SKM-1 treated with dmso at 0.1 percent for 144 hours (cell line): ENCODE measurements at regions not wholly inside any gene's neighbourhood (a gene's known extent, or its start where the extent isn't known, plus 50 kb on each side); places are given as distances from the start of the nearest gene placed in this dataset.
A peak's percentile ranks its signal among the peaks of the same experiment; 100 is the strongest.

Experiments
- DNase-seq: peaks from one replicate; lab custom pipeline; 2025; ENCODE audit not compliant: unreplicated experiment; lab: John Stamatoyannopoulos, UW

GRCh38 chr15:46300716-46301115 lies 665.9 kb downstream of the SQOR start:
- DNase-seq = no peak

DNA sequence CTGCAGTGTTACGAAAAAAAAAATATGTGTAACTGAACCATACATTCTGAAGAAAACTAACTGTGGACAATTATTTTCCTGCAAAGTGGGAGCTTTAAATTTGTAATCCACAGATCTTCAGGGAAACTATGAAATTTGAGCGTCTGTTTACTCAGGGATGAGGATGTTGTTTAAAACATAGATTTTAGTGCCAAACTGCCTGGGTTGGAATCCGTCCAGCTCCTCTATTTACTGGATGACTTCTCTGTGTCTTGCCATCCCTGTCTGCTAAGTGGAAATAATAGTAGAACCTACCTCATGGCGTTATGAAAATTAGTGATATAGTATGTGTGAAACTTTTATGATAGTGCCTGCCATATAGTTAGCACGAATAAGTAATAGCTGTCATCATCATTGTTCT lies 666.5 kb downstream of the SQOR start:
- no peak for DNase-seq

GRCh38 chr15:46301826-46302225 lies 667.0 kb downstream of the SQOR start:
- DNase-seq = no peak

- peak; percentile 5 for DNase-seq
Measured at GRCh38 chr15:46304321-46304720, 669.5 kb downstream of the SQOR start.

GRCh38 chr15:46307746-46308145 lies 672.9 kb downstream of the SQOR start:
- DNase-seq = no peak

- no peak for DNase-seq
Measured at GRCh38 chr15:46309914-46310313, 675.1 kb downstream of the SQOR start.

GRCh38 chr15:46312133-46312740 lies 677.4 kb downstream of the SQOR start:
- DNase-seq = peak; percentile 56

GRCh38 chr15:46315434-46315833 lies 680.6 kb downstream of the SQOR start:
- DNase-seq = no peak

DNA sequence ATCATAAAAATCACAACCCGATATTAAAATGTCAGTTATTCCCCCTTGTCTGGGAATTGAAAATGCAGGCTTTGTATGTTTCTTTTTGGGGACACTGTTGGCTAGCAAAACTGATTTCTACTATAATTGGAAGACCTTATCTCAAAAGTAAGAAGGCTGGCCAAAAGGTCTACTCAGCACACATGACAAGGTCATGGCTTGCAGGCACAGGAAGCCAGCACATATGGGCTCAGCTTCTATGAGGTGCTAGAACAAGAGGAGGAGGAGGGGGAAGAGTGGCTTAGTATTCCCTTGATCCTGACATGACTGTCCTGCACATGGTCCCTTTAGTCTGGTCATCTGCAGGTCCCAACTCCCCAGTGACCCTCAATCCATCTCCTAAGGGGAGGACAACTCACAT lies 681.2 kb downstream of the SQOR start:
- DNase-seq = no peak

DNA sequence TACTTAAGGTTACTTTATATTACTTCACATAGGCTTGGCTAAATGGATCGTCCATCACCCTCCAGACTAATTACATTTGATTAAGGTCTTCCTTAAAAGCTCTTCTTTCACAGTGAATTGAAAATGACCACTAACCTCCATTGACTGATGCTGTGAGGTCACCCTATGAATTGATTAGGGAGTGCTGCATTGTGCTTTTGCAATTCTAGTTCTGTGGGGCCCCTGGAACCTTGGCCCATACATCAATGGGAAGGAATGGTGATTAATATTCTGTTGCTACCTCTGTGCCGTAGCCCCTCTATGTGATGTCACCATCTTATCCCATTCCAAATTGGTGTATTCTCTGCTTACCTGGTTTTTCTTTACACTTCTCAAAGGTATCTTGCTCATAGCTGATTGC lies 682.2 kb downstream of the SQOR start:
- DNase-seq = no peak

DNA sequence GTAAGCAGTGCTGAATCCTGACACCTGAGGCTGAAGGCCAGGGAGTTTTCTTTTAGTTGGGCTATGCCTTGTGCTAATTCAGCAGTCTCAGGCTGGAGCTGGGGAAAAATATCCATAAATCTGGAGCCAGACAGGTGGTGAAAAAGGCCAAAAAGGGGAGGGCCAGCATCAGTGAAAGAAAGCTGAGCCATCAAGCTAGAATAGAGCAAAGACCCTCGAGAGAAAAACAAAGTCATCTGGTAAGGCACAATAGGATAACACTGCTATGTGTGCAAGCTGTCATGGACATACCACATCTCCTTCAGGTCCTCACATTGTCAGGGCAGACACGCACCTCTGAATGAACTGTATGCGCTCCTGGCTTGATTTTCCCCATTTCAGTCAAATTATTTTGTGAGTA lies 687.9 kb downstream of the SQOR start:
- no peak for DNase-seq

DNA sequence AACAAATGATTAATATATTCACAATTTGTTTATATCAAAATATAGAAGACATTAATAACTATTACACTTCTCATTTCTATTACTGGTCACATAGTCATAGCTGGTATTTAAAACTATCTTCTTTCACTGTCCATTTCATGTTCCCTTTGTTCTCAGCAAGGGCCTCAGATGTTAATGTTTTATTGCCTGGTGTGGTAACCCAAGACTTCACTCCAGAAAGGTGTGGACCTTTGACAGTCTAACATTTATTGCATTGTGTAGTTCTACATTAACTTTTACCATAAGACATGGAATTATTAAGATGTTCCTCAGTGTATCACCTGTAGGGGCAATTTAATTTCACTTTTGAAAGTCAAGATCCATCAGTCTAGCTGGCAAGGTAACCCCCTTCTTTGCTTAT lies 691.3 kb downstream of the SQOR start:
- no peak for DNase-seq

GRCh38 chr15:46328821-46329220 lies 694.0 kb downstream of the SQOR start:
- DNase-seq = no peak

GRCh38 chr15:46329876-46330275 lies 695.0 kb downstream of the SQOR start:
- no peak for DNase-seq

- no peak for DNase-seq
Measured at GRCh38 chr15:46331546-46331945, 696.7 kb downstream of the SQOR start.

GRCh38 chr15:46343196-46343935 lies 708.5 kb downstream of the SQOR start:
- DNase-seq = no peak

DNA sequence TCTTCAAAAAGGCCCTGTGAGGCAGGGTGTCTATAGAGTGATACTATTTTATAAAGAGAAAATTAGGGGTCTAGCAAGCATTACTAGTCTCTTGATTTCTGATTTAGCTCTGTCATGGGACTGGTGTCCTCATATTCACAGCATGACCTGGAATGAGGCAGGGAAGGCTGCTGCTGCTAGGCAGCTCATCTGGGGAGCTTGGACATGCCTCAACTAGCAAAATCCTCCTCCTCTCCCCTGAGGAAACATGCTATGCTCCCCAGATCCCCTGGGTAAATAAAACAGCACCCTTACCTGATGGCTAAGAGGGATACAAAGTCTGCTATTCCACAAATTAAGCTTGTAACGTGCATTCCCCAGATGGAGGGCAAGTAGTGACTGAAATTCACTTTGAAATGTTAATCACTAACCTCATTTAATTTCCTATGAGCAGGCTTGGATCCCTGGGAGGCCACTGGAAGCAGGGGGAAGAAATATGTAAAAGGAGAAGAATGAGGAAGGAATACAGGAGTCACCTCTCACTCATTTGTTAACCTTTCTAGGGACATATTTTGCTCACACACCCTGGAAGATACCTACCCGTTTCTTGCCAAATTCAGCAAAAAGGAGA lies 709.4 kb downstream of the SQOR start:
- no peak for DNase-seq

DNA sequence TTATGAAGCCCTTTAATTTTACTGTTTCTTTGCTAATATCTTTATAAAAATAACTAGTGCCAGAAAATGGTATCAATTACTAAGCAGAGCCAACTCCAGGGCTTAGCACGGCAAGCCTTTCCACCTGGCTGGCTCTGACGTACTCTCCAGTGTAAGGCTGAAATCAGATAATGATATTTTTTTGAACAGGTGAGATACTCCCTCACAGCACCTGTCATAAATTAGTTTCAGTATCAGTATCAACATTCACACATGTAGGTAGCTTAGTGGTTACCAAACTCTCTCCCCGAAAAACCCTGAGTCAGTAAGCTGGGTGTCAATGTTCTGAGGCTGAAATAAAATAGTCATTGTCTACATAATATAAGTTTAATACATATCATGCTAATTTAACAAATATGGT lies 710.1 kb downstream of the SQOR start:
- DNase-seq = no peak

DNA sequence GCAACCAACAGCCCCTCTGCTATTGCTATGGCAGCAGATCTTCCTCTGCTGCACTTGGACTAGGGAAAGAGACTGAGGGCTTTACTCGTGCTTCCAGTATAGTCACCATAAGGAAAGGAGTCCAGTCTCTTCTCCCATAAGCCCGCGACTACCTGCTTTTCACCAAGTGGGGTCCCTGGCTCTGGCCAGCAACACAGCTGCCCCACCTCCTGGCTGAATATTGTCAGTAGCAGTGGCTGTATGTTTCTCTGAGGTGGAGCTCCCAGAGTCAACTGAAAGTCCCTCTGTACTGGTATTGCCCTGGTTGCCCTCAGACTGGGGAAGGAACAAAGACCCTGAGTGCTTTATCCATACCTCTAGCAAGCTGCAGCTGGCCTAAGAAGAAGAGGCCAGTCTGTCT lies 719.6 kb downstream of the SQOR start:
- DNase-seq = no peak

GRCh38 chr15:46365572-46365971 lies 730.7 kb downstream of the SQOR start:
- no peak for DNase-seq

DNA sequence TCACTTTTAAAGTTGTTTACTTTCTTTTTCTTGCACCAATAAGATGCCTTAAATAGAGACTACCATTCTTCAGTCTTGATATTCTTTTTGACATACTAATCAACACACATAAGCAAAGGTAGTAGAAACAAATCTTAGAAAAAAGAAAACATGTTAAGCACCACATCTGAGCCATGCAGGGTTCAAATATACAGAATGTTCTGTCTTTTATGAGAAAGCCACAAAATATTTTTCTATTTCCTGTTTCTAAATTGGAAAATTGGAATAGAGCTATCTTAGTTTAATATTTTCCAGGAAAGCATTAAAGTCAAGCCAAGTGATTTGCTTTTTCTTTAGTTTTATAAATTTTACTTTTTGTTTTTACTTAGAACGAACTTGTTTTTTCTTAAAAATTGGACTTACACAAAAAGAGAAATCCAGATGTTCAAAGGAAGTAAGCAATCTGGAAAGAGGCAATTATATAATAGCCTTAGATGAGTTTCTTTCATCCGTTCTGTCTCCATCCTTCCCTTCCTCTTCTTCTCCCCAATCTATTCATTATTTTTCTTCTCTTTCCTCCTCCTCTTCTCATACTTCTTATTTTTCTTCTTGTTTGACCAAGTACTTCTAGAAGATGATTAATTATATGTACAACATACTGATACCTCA lies 731.7 kb downstream of the SQOR start:
- DNase-seq = no peak

DNA sequence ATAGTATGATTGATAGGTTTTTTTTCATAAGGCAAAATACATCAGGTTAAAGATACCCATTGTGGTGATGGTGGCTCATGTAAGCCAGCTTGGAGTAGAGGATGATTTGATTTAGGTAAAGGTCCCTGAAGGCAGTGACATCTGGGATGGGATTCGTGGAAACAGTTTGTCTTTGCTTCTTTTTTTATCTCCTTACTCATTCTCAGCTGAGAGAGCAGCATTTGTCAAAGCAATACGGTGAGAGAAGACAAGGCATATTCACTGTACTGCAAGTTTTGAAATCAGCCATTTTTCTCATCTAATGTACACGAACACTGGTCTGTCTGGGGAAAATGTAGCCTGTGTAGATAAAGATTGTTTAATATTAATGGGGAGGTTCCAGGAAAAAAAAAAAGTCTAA lies 749.1 kb downstream of the SQOR start:
- no peak for DNase-seq
